ENCODE measurements at regions not wholly inside any gene's neighbourhood (a gene's known extent, or its start where the extent isn't known, plus 50 kb on each side); places are given as distances from the start of the nearest gene placed in this dataset.
A peak's percentile ranks its signal among the peaks of the same experiment; 100 is the strongest.

GRCh38 chr5:167286891-167287290, 1004.6 kb upstream of the WWC1 start:
- Histone ChIP-seq H3K9me2 (replicated peaks; ENCODE audit: insufficient read depth) (no peaks in the 10 kb centered on the region), H3K4me3 (no peak overlapping the region), H3K79me2 (no peaks in the 10 kb centered on the region), H3K27me3 (no peaks in the 10 kb centered on the region), H3K27ac (no peak overlapping the region), H2AFZ (no peak overlapping the region), H3K4me2 (no peak overlapping the region), H4K20me1 (ENCODE audit: insufficient read depth, poor library complexity, severe bottlenecking) (no peaks in the 10 kb centered on the region), H3K9me3 (ENCODE audit: low read depth) (no peaks in the 10 kb centered on the region), H3K4me1 (ENCODE audit: insufficient read depth) (no peaks in the 10 kb centered on the region), H3K36me3 (replicated peaks; ENCODE audit: insufficient read depth, low read depth) (no peaks in the 10 kb centered on the region)
- DNase-seq (ENCODE audit: low spot score) = no peak
- WGBS (ENCODE audit: low lambda C conversion rate, missing lambda C conversion rate) = 100% methylated on average over 1 of the region's 1 CpG
- no peak for TF ChIP-seq EZH2 (IDR thresholded peaks at IDR 0.05; ENCODE audit: borderline replicate concordance)
- no peak for TF ChIP-seq EZH2phosphoT487 (IDR thresholded peaks at IDR 0.05; ENCODE audit: low read depth, severe bottlenecking, unreplicated experiment)
- TF ChIP-seq, protein P1, sequence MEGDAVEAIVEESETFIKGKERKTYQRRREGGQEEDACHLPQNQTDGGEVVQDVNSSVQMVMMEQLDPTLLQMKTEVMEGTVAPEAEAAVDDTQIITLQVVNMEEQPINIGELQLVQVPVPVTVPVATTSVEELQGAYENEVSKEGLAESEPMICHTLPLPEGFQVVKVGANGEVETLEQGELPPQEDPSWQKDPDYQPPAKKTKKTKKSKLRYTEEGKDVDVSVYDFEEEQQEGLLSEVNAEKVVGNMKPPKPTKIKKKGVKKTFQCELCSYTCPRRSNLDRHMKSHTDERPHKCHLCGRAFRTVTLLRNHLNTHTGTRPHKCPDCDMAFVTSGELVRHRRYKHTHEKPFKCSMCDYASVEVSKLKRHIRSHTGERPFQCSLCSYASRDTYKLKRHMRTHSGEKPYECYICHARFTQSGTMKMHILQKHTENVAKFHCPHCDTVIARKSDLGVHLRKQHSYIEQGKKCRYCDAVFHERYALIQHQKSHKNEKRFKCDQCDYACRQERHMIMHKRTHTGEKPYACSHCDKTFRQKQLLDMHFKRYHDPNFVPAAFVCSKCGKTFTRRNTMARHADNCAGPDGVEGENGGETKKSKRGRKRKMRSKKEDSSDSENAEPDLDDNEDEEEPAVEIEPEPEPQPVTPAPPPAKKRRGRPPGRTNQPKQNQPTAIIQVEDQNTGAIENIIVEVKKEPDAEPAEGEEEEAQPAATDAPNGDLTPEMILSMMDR (IDR thresholded peaks at IDR 0.05; ENCODE audit: poor library complexity) = no peak

DNA sequence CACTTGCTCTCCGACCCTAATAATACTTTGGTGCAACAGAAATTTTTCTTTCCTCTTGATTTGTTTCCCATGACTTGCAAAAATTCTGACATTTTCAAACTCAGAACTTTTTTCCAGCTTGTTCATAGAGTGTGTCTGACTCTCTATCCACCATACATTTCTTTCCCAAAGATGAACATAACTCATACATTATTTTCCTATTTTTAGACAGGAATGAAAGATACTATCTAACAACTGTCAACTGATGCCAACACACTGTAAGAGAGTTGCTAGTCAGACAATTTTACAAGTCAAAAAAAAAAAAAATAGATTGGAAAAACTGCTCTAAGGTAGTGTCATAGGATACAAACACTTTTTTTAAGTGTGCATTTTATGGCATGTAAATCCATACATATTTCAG, 1001.0 kb upstream of the WWC1 start:
- no peaks in the 10 kb centered on the region for H3K36me3 ChIP-seq (replicated peaks; ENCODE audit: insufficient read depth, low read depth)

GRCh38 chr5:167294882-167295680, 996.4 kb upstream of the WWC1 start:
- Histone ChIP-seq H3K27ac (peak overlapping the region; percentile 75), H3K4me1 (ENCODE audit: insufficient read depth) (peaks cover 19% of the 10 kb centered on the region), H3K4me3 (no peak overlapping the region), H3K27me3 (no peaks in the 10 kb centered on the region), H3K36me3 (replicated peaks; ENCODE audit: insufficient read depth, low read depth) (no peaks in the 10 kb centered on the region), H3K9me2 (replicated peaks; ENCODE audit: insufficient read depth) (no peaks in the 10 kb centered on the region), H3K4me2 (peak overlapping the region; percentile 40), H3K9me3 (ENCODE audit: low read depth) (no peaks in the 10 kb centered on the region), H4K20me1 (ENCODE audit: insufficient read depth, poor library complexity, severe bottlenecking) (no peaks in the 10 kb centered on the region), H3K79me2 (no peaks in the 10 kb centered on the region), H2AFZ (no peak overlapping the region)
- peak; percentile 59 for DNase-seq (ENCODE audit: low spot score)
- 39% methylated on average over 3 of the region's 3 CpGs for WGBS (ENCODE audit: low lambda C conversion rate, missing lambda C conversion rate)
- TF ChIP-seq EZH2 (IDR thresholded peaks at IDR 0.05; ENCODE audit: borderline replicate concordance) = no peak
- TF ChIP-seq EZH2phosphoT487 (IDR thresholded peaks at IDR 0.05; ENCODE audit: low read depth, severe bottlenecking, unreplicated experiment) = no peak
- TF ChIP-seq, protein P1 (IDR thresholded peaks at IDR 0.05; ENCODE audit: poor library complexity) = no peak

More for the DNA sequence above, 1001.0 kb upstream of the WWC1 start:
- Histone ChIP-seq H3K9me2 (replicated peaks; ENCODE audit: insufficient read depth) (no peaks in the 10 kb centered on the region), H4K20me1 (ENCODE audit: insufficient read depth, poor library complexity, severe bottlenecking) (no peaks in the 10 kb centered on the region), H3K9me3 (ENCODE audit: low read depth) (no peaks in the 10 kb centered on the region), H3K4me2 (no peak overlapping the region), H2AFZ (no peak overlapping the region), H3K4me3 (no peak overlapping the region), H3K4me1 (ENCODE audit: insufficient read depth) (peaks cover 13% of the 10 kb centered on the region), H3K79me2 (no peaks in the 10 kb centered on the region), H3K27ac (no peak overlapping the region), H3K27me3 (no peaks in the 10 kb centered on the region)
- WGBS (ENCODE audit: low lambda C conversion rate, missing lambda C conversion rate) = 85% methylated on average over 1 of the region's 1 CpG
- no peak for DNase-seq (ENCODE audit: low spot score)
- TF ChIP-seq EZH2phosphoT487 (IDR thresholded peaks at IDR 0.05; ENCODE audit: low read depth, severe bottlenecking, unreplicated experiment) (no peak), EZH2 (IDR thresholded peaks at IDR 0.05; ENCODE audit: borderline replicate concordance) (no peak)
- TF ChIP-seq, protein P1 (IDR thresholded peaks at IDR 0.05; ENCODE audit: poor library complexity) = no peak

Measured in hepatocyte (in vitro differentiated cells).